LNCAP (cell line): ENCODE measurements at regions not wholly inside any gene's neighbourhood (a gene's known extent, or its start where the extent isn't known, plus 50 kb on each side); places are given as distances from the start of the nearest gene placed in this dataset.

Experiments
- TF ChIP-seq, protein P1 (sequence below): fragments of 450-650 bp; IDR thresholded peaks from 2 replicates; pipeline ENCODE4 v1.5.1; 2017; ENCODE audit warnings: mild to moderate bottlenecking

DNA sequence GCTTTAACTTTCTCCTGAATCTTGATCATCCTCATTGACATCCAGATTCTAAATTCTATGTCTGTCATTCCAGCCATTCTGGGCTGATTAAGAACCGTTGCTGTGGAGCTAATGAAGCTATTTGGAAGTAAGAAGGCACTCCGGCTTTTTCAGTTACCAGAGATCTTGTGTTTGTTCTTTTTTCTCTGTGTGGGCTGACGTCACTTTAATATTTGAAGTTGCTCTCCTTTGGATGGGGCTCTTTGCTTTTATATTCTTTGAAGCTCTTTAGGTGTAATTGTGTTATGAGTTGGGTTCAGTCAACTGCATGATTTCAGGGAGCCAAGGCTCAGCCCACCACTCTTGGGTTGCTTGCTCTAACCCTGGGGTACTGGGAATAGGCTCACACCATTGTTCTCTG, 460.6 kb downstream of the CDH8 start:
- TF ChIP-seq, protein P1, sequence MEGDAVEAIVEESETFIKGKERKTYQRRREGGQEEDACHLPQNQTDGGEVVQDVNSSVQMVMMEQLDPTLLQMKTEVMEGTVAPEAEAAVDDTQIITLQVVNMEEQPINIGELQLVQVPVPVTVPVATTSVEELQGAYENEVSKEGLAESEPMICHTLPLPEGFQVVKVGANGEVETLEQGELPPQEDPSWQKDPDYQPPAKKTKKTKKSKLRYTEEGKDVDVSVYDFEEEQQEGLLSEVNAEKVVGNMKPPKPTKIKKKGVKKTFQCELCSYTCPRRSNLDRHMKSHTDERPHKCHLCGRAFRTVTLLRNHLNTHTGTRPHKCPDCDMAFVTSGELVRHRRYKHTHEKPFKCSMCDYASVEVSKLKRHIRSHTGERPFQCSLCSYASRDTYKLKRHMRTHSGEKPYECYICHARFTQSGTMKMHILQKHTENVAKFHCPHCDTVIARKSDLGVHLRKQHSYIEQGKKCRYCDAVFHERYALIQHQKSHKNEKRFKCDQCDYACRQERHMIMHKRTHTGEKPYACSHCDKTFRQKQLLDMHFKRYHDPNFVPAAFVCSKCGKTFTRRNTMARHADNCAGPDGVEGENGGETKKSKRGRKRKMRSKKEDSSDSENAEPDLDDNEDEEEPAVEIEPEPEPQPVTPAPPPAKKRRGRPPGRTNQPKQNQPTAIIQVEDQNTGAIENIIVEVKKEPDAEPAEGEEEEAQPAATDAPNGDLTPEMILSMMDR = no peak

DNA sequence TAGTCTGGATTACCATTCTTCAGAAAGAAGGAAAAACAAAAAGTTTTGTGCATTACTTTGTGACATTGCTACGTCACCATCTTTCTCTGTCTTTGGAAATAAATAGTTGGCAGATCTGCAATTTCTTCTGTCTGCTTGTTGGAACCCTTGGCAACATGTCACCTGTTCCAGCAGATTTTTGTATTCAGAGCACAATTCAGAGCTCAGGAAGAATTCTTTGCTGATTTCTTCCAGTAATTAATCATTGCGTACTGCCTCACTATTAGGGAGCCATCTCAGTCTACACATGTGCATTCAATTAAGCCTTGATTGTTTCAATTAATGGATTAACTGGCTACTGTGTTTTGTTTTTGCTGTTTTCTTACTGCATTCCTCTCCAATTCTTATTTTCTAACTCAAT, 467.2 kb downstream of the CDH8 start:
- TF ChIP-seq, protein P1 = no peak

DNA sequence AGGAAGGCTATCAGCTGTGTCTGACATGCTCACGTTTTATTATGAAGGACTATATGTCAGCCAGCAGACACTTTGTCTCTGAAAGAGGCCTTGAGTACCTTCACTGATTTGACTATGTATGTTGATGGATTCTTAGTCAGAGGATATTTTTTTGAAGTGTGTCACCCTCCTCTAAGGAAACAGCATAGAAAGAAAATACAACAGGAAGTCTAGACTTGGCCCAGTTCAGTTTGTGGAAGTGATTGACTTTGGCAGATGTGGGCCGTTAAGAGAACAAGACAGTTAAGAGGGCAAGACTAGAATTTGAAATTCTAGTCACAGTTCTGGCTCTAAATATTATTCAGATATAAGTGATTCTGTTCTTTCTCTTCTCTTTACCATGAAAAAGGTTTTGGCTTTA, 471.5 kb downstream of the CDH8 start:
- TF ChIP-seq, protein P1 = no peak

DNA sequence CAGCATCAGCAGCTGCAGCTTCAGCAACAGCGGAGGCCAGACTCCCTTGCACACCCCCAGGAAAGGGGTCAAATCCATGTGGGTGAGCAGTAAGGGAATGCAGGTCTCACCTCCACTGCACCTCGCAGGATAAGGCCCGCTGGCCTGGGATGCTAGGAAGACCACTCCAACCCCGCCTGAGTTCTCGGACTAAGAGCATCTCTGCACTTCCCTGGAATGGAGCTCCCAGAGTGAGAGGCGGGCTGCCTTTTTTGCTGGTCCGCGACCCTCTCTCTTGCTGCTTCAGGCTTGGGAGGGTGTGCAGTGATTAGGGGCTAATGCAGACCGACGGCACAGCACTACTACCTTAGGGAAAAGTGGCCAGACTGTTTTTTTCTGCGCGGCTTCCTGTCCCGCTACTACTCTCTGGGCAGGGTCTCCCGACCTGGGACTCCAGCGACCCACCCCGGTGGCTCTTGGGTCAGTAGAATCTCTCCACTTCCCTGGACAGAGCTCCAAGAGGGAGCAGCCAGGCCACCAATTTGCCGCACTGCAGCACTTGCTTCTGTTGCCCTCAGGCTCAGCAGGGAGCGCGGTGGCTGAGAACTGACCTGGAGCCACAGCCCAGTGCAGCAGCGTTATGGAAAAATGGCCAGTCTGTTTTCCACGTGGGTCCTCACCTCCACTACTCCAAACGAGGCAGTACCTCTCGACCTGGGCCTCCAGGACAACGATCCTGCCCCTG, 480.4 kb downstream of the CDH8 start:
- TF ChIP-seq, protein P1 = no peak

DNA sequence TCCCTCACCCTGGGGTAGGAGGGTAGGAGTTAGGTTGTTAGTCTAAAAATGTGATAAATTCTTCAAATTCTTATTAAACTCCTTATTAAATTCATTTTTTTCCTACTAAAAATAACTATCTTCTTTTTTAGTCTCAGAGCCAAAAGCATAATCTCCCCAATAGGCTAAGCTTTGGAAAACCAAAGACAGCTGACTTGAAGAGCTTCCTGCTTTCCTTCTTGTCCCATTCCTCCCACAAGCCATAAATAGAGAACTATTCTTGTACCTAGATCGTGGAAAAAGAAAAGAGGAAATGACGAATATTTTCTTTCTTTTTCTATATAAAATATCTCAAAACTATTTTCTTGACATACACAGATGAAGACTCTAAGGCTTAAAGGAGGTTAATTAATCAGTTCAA, 486.9 kb downstream of the CDH8 start:
- TF ChIP-seq, protein P1 = no peak

DNA sequence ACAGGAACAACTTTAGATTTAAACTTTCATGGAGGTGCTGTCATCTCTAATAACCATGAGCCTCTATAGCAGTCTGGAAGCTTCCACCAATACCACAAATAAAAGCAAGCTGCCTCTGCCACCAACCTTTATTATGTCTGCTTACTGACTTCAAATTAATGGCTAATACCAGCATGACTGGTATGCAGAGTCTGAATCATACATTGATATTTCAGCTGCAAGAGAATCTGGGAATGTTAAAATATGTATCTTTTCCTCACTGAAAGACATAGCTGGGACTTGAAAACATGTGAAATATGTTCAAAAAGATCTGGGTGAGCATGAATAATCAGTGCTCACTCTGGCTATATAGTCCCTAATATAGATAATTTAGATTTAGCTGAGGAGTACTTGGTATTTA, 488.6 kb downstream of the CDH8 start:
- TF ChIP-seq, protein P1 = no peak

DNA sequence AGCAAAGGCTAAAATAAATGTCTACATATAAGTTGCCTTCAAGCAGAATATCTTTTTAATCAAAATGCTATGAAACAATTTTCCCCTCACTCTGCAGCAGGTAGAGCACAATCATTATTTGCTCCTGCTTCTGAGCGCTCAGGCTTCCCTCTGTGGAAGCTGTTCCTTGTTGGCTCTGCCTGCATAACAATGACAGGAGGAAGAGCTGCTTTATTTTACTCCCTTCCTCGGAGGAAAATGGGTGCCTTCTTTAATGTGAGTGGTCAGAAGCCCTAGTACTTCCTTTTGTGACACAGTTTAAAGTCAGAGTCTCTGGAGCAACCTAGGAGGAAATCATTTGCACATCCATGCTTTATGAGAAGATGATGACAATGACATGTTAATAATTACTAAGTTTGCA, 492.1 kb downstream of the CDH8 start:
- TF ChIP-seq, protein P1 = no peak

DNA sequence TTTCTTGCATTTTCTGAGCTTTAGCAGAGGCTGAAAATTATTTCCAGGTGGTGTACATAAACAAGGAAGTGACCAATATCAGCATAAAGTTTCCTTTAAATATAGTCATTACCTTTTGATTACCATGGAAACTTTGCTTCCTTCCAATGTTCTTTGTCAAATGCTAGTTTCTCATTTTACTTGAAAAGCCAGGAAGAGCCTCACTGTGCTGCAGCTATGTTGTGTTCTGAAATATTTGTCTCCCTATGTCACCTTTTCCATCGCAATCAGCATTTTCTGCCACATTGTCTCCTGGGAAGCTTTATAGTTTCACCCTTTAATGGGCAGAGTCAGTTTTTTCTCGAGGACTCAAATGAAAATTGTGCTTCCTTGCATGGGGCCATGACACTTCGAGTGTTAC, 496.0 kb downstream of the CDH8 start:
- TF ChIP-seq, protein P1 = no peak
